GM23338 (cell line): ENCODE measurements at regions not wholly inside any gene's neighbourhood (a gene's known extent, or its start where the extent isn't known, plus 50 kb on each side); places are given as distances from the start of the nearest gene placed in this dataset.

ENCODE experiments used
- CREB1 ChIP-seq: fragments of 250-450 bp; sonication (Bioruptor Pico); IDR thresholded peaks from 2 replicates; pipeline ENCODE4 v1.5.0; 2020; ENCODE audit warnings: low read depth, mild to moderate bottlenecking, moderate library complexity
- ETS1 ChIP-seq: IDR thresholded peaks from 2 replicates; pipeline ENCODE4 v1.6.1; 2016; ENCODE audit warnings: antibody characterized with exemption
- EZH2 ChIP-seq: fragments of 200-600 bp; sonication (generic); IDR thresholded peaks from one replicate; pipeline ENCODE4 v1.8.0; 2017; ENCODE audit warnings: antibody characterized with exemption, mild to moderate bottlenecking, low read depth; ENCODE audit not compliant: unreplicated experiment
- EZH2phosphoT487 ChIP-seq: fragments of 200-600 bp; sonication (generic); IDR thresholded peaks from one replicate; pipeline ENCODE4 v1.8.1; 2018; ENCODE audit warnings: antibody characterized with exemption; ENCODE audit not compliant: unreplicated experiment
- NANOG ChIP-seq: IDR thresholded peaks from 2 replicates; pipeline ENCODE4 v1.6.1; 2016; ENCODE audit warnings: antibody characterized with exemption, borderline replicate concordance
- POLR2AphosphoS5 ChIP-seq: IDR thresholded peaks from 2 replicates; pipeline ENCODE4 v1.6.1; 2016; ENCODE audit warnings: antibody characterized with exemption, low read depth
- STAT1 ChIP-seq: IDR thresholded peaks from one replicate; pipeline ENCODE4 v1.6.1; 2016; ENCODE audit warnings: antibody characterized with exemption; ENCODE audit not compliant: unreplicated experiment
- ZNF114 ChIP-seq: fragments of 250-450 bp; sonication (Bioruptor Pico); IDR thresholded peaks from 2 replicates; pipeline ENCODE4 v1.5.0; 2020; ENCODE audit warnings: mild to moderate bottlenecking, moderate library complexity
- TF ChIP-seq, protein P1 (sequence below), 2 experiments: fragments of 200-600 bp in 1 of 2; sonication (generic) in 1 of 2; conservative IDR thresholded peaks; 2 replicates each; pipeline versions ENCODE4 v1.5.1 to v1.6.1; 2016 to 2017; ENCODE audit warnings: antibody characterized with exemption in 2 of 2, low read depth in 2 of 2, mild to moderate bottlenecking in 2 of 2, moderate library complexity in 1 of 2
- TF ChIP-seq, protein P2 (sequence below): IDR thresholded peaks from one replicate; pipeline ENCODE4 v1.6.1; 2018; ENCODE audit warnings: antibody characterized with exemption; ENCODE audit not compliant: unreplicated experiment

DNA sequence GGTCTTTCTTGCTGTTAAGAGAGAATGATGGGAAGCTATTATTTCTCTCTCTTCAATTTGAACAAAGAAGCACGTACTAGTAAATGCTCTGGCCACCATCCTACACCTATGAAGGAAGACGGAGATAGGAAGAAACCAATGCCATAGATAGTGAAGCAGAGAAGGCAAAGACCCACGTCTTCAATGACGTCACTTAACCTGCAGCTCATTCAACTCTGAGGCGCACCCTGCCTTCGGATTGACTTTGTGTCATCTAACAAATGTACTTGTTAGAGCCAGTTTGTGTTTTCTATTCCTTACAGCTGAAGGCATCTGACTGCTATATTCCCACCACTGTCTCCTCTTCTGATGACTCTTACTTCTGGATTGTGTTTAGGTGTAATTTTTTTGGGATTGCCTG is 332.5 kb upstream of the DDI1 start:
- TF ChIP-seq, protein P1, sequence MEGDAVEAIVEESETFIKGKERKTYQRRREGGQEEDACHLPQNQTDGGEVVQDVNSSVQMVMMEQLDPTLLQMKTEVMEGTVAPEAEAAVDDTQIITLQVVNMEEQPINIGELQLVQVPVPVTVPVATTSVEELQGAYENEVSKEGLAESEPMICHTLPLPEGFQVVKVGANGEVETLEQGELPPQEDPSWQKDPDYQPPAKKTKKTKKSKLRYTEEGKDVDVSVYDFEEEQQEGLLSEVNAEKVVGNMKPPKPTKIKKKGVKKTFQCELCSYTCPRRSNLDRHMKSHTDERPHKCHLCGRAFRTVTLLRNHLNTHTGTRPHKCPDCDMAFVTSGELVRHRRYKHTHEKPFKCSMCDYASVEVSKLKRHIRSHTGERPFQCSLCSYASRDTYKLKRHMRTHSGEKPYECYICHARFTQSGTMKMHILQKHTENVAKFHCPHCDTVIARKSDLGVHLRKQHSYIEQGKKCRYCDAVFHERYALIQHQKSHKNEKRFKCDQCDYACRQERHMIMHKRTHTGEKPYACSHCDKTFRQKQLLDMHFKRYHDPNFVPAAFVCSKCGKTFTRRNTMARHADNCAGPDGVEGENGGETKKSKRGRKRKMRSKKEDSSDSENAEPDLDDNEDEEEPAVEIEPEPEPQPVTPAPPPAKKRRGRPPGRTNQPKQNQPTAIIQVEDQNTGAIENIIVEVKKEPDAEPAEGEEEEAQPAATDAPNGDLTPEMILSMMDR (conservative IDR thresholded peaks at IDR 0.05; ENCODE audit: low read depth in 2 of 2), result no peak
- TF ChIP-seq POLR2AphosphoS5 (no peak), EZH2 (no peak), ETS1 (no peak), CREB1 (CRISPR knock-in tag) (no peak), NANOG (no peak), EZH2phosphoT487 (no peak), ZNF114 (no peak), STAT1 (no peak)
- TF ChIP-seq, protein P2, sequence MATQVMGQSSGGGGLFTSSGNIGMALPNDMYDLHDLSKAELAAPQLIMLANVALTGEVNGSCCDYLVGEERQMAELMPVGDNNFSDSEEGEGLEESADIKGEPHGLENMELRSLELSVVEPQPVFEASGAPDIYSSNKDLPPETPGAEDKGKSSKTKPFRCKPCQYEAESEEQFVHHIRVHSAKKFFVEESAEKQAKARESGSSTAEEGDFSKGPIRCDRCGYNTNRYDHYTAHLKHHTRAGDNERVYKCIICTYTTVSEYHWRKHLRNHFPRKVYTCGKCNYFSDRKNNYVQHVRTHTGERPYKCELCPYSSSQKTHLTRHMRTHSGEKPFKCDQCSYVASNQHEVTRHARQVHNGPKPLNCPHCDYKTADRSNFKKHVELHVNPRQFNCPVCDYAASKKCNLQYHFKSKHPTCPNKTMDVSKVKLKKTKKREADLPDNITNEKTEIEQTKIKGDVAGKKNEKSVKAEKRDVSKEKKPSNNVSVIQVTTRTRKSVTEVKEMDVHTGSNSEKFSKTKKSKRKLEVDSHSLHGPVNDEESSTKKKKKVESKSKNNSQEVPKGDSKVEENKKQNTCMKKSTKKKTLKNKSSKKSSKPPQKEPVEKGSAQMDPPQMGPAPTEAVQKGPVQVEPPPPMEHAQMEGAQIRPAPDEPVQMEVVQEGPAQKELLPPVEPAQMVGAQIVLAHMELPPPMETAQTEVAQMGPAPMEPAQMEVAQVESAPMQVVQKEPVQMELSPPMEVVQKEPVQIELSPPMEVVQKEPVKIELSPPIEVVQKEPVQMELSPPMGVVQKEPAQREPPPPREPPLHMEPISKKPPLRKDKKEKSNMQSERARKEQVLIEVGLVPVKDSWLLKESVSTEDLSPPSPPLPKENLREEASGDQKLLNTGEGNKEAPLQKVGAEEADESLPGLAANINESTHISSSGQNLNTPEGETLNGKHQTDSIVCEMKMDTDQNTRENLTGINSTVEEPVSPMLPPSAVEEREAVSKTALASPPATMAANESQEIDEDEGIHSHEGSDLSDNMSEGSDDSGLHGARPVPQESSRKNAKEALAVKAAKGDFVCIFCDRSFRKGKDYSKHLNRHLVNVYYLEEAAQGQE, result no peak
